GM12878 (cell line): ENCODE measurements at regions not wholly inside any gene's neighbourhood (a gene's known extent, or its start where the extent isn't known, plus 50 kb on each side); places are given as distances from the start of the nearest gene placed in this dataset.
"Not testable (repeated sequence)": the region's sequence is repeated elsewhere in the genome, so short reads cannot be mapped to it uniquely, and the experiment has no call there.

Source experiments
- ATAC-seq: fragments of 200-7000 bp; cut with Tn5 transposase; 3 replicates; pipeline ENCODE4 v1.9.1; 2020; ENCODE audit warnings: mild to moderate bottlenecking, moderate library complexity
- BruUV-seq: library from RNA; stranded (reverse); fragments of 400-500 nt; replicated peaks from 2 replicates; lab custom pipeline; 2021; lab: Mats Ljungman, UMichigan
- CTCF ChIA-PET: fragments of 300-600 bp; sonication (Branson Sonifier 250); formaldehyde crosslinking; extraction: SDS; loops from one replicate; lab custom pipeline; 2021; ENCODE audit warnings: inconsistent platforms; lab: Yijun Ruan, JAX
- POLR2A ChIA-PET: fragments of 350-600 bp; formaldehyde crosslinking; extraction: SDS; loops from one replicate; lab custom pipeline; 2021; ENCODE audit warnings: inconsistent platforms; lab: Charles Lee
- RAD21 ChIA-PET: fragments of 300-600 bp; sonication (Branson Sonifier 250); formaldehyde crosslinking; loops from one replicate; lab custom pipeline; 2023; ENCODE audit warnings: antibody characterized with exemption; ENCODE audit not compliant: unreplicated experiment; lab: Charles Lee
- SMC1A ChIA-PET: fragments of 300-600 bp; sonication (Branson Sonifier 250); formaldehyde crosslinking; loops from one replicate; lab custom pipeline; 2023; ENCODE audit not compliant: unreplicated experiment, uncharacterized antibody; lab: Charles Lee
- DNase-seq: peaks from one replicate; pipeline ENCODE4 v3.0.0-alpha.2; 2011; ENCODE audit warnings: low read depth, low spot score
- FAIRE-seq: peaks from 3 replicates; lab custom pipeline; 2011; peaks lifted over from hg19 to GRCh38; lab: Jason Lieb, UNC
- H2AFZ ChIP-seq: 2 replicates; pipeline ENCODE4 v1.6.0; 2011; ENCODE audit warnings: low read depth, low read length, control low read depth; ENCODE audit not compliant: control insufficient read depth
- H3K27ac ChIP-seq: 2 replicates; pipeline ENCODE4 v1.5.1; 2011; ENCODE audit warnings: control low read depth; ENCODE audit not compliant: control insufficient read depth, insufficient read depth
- H3K27me3 ChIP-seq, 2 experiments: replicated peaks in 1 of 2; 2 replicates each; pipeline versions ENCODE4 v1.6.0 to v1.6.1; 2011; ENCODE audit warnings: low read length in 1 of 2; ENCODE audit not compliant: control insufficient read depth in 2 of 2, insufficient read depth in 2 of 2
- H3K36me3 ChIP-seq, 2 experiments: 2 replicates each; pipeline ENCODE4 v1.5.1; 2011; ENCODE audit warnings: low read length in 1 of 2; ENCODE audit not compliant: control insufficient read depth in 2 of 2, insufficient read depth in 2 of 2
- H3K4me1 ChIP-seq: 2 replicates; pipeline ENCODE4 v1.6.1; 2011; ENCODE audit warnings: mild to moderate bottlenecking, low read length, moderate library complexity, mixed read lengths; ENCODE audit not compliant: control insufficient read depth, insufficient read depth
- H3K4me2 ChIP-seq: 2 replicates; pipeline ENCODE4 v1.6.0; 2011; ENCODE audit warnings: control low read depth; ENCODE audit not compliant: control insufficient read depth, insufficient read depth
- H3K4me3 ChIP-seq: fragments of 200-600 bp; sonication (generic); 2 replicates; pipeline ENCODE4 v1.5.1; 2016
- H3K79me2 ChIP-seq: 2 replicates; pipeline ENCODE4 v1.6.0; 2011; ENCODE audit warnings: low read length; ENCODE audit not compliant: control insufficient read depth, insufficient read depth
- H3K9ac ChIP-seq: 2 replicates; pipeline ENCODE4 v1.8.0; 2011; ENCODE audit warnings: low read length, control low read depth, mixed read lengths; ENCODE audit not compliant: control insufficient read depth, insufficient read depth
- H3K9me3 ChIP-seq: replicated peaks from 3 replicates; pipeline ENCODE4 v1.5.1; 2011; ENCODE audit warnings: mild to moderate bottlenecking, low read length; ENCODE audit not compliant: control insufficient read depth, insufficient read depth
- H4K20me1 ChIP-seq: 2 replicates; pipeline ENCODE4 v1.6.0; 2011; ENCODE audit not compliant: control insufficient read depth, insufficient read depth
- BACH1 ChIP-seq: fragments of 450-650 bp; IDR thresholded peaks from 2 replicates; pipeline ENCODE4 v1.6.1; 2017; ENCODE audit warnings: mild to moderate bottlenecking, borderline replicate concordance
- CREB1 ChIP-seq: IDR thresholded peaks from 2 replicates; pipeline ENCODE4 v1.6.1; 2012; ENCODE audit warnings: low read depth, mild to moderate bottlenecking, inconsistent platforms
- MTA2 ChIP-seq: fragments of 450-650 bp; IDR thresholded peaks from 2 replicates; pipeline ENCODE4 v1.6.1; 2016; ENCODE audit warnings: low read depth, mild to moderate bottlenecking, moderate library complexity
- NR2C2 ChIP-seq: IDR thresholded peaks from 2 replicates; pipeline ENCODE4 v1.6.1; 2011; ENCODE audit warnings: borderline replicate concordance, low read depth; ENCODE audit not compliant: control insufficient read depth, insufficient read length
- NR2F1 ChIP-seq: fragments of 450-650 bp; conservative IDR thresholded peaks from 2 replicates; pipeline ENCODE4 v1.6.1; 2017; ENCODE audit warnings: mild to moderate bottlenecking
- SREBF2 ChIP-seq: IDR thresholded peaks from 2 replicates; pipeline ENCODE4 v1.6.1; 2012; ENCODE audit warnings: mild to moderate bottlenecking, low read length
- TCF3 ChIP-seq: IDR thresholded peaks from 2 replicates; pipeline ENCODE4 v1.6.1; 2012; ENCODE audit warnings: low read depth, mild to moderate bottlenecking, low read length, borderline replicate concordance; ENCODE audit not compliant: insufficient read depth
- ZBED1 ChIP-seq: IDR thresholded peaks from 2 replicates; pipeline ENCODE4 v1.6.1; 2016; ENCODE audit warnings: borderline replicate concordance
- WGBS: methylation state at CpG from one replicate; pipeline ENCODE4 v1.1.6; 2016; ENCODE audit warnings: low lambda C conversion rate; ENCODE audit not compliant: insufficient replicate concordance, insufficient coverage; ENCODE audit errors: missing lambda C conversion rate; 5-methylcytosine and 5-hydroxymethylcytosine counted together
- in situ Hi-C: fragments of 300-500 bp; cut with MboI; formaldehyde crosslinking; loops from 9 replicates; pipeline ENCODE4 v1.14.3; 2018; ENCODE audit warnings: mixed read lengths
- intact Hi-C: fragments of 100-400 bp; cut with micrococcal nuclease; formaldehyde crosslinking; loops from one replicate; pipeline ENCODE4 v1.14.2; 2022; ENCODE audit not compliant: unreplicated experiment
- TF ChIP-seq, protein P1 (sequence below): fragments of 450-650 bp; IDR thresholded peaks from 2 replicates; pipeline ENCODE4 v1.6.1; 2016; ENCODE audit warnings: mild to moderate bottlenecking

DNA sequence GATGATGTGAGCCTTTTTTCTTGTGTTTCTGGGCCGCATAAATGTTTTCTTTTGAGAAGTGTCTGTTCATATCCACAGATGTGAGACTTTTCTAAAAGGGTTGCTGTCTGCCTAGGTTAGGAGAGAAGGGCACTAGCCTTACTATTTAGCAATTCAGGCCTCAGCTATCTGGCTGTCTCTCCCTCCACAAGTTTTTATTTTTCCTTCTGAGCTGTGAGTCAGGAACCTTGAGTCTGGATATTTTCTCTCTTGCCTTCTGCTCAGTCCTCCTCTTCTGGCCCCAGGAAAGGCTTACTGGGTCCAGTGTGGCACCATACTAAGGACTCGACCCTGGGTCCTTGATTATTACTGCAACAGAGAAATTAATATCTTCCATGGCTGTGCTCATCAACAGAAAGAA lies 187.6 kb downstream of the CSNK1G3 start:
- WGBS = 23% methylated on average over 2 of the region's 2 CpGs
- FAIRE-seq (no peak), ATAC-seq (no peak), DNase-seq (no peak)
- ChIA-PET POLR2A (no interaction called here), CTCF (no interaction called here), RAD21 (no interaction called here), SMC1A (no interaction called here)
- no peaks in the 10 kb centered on the region for H3K79me2 ChIP-seq
- in situ Hi-C loops = no loop called here
- H3K27me3 ChIP-seq = no peaks in the 10 kb centered on the region
- intact Hi-C loops = no loop called here
- H3K4me3 ChIP-seq = no peak overlapping the region
- TF ChIP-seq SREBF2 = no peak
- TF ChIP-seq NR2C2 = no peak
- TF ChIP-seq MTA2 = no peak
- TF ChIP-seq BACH1 = no peak
- no peak for TF ChIP-seq ZBED1
- TF ChIP-seq NR2F1 = no peak
- TF ChIP-seq, protein P1, sequence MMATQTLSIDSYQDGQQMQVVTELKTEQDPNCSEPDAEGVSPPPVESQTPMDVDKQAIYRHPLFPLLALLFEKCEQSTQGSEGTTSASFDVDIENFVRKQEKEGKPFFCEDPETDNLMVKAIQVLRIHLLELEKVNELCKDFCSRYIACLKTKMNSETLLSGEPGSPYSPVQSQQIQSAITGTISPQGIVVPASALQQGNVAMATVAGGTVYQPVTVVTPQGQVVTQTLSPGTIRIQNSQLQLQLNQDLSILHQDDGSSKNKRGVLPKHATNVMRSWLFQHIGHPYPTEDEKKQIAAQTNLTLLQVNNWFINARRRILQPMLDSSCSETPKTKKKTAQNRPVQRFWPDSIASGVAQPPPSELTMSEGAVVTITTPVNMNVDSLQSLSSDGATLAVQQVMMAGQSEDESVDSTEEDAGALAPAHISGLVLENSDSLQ = no peak
- TF ChIP-seq CREB1 = no peak
- TF ChIP-seq TCF3 = no peak
- H4K20me1 ChIP-seq = no peaks in the 10 kb centered on the region
- H3K4me1 ChIP-seq = no peaks in the 10 kb centered on the region
- no peaks in the 10 kb centered on the region for H3K36me3 ChIP-seq
- H3K4me2 ChIP-seq = no peak overlapping the region
- H3K9ac ChIP-seq = no peak overlapping the region
- no TSS peak for BruUV-seq
- no peak overlapping the region for H2AFZ ChIP-seq
- no peaks in the 10 kb centered on the region; the same call in 2 of the 3 replicates for H3K9me3 ChIP-seq
- H3K27ac ChIP-seq = no peak overlapping the region

DNA sequence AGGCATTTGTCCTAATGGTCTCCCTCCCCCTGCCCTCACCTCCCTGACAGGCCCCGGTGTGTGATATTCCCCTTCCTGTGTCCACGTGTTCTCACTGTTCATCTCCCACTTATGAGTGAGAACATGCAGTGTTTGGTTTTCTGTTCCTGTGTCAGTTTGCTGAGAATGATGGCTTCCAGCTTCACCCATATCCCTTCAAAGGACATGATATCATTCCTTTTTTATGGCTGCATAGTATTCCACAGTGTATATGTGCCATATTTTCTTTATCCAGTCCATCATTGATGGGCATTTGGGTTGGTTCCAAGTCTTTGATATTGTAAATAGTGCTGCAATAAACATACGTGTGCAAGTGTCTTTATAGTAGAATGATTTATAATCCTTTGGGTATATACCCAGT lies 187.0 kb downstream of the CSNK1G3 start:
- H3K27me3 ChIP-seq, BruUV-seq, H3K4me1 ChIP-seq, DNase-seq, FAIRE-seq, CTCF ChIA-PET, SMC1A ChIA-PET, POLR2A ChIA-PET, H3K4me2 ChIP-seq, H4K20me1 ChIP-seq, in situ Hi-C loops, H3K4me3 ChIP-seq, H2AFZ ChIP-seq, H3K36me3 ChIP-seq, RAD21 ChIA-PET, H3K79me2 ChIP-seq, H3K9ac ChIP-seq, ATAC-seq, H3K27ac ChIP-seq, H3K9me3 ChIP-seq, intact Hi-C loops: not testable (repeated sequence)
- 80% methylated on average over 3 of the region's 3 CpGs for WGBS
